ENCODE measurements at regions not wholly inside any gene's neighbourhood (a gene's known extent, or its start where the extent isn't known, plus 50 kb on each side); places are given as distances from the start of the nearest gene placed in this dataset.
A peak's percentile ranks its signal among the peaks of the same experiment; 100 is the strongest.

DNA sequence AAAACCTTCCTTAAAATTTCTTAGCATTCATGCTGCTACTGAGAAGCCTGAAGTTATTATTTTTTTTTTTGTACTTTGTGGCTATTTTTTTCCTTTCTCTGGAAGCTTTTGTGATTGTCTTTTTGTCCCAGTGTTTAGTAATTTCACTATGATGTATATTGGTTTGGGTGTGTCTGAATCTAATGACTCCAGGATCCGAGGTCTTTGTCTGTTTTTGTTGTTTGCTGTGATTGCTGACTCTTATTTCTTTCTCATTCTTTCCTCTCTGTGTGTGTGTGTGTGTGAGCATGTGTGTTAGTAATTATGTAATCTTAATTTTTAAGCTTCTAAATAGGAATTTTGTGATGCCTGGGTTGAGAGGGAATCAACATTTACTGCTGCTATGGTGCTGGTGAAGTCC, 152.0 kb downstream of the RAP2B start:
- no peak for DNase-seq

DNA sequence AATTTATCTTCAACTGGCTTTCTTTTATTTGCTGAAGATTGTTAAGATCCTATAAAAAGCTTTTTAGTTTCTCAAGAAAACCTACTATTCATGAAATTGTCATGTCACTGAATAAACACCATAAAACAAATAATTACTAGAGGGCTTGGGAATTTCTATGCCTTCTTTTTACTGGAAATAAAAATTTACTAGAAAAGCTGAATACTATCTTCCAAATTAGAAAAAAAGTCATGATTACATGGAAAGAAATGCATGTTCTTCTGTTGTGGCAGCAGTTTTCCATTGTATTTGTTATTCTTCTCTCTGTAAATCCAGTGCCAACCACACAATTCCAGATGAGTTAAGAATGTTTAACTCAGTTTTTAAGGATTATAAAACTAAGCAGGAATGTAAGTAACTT, 153.8 kb downstream of the RAP2B start:
- no peak for DNase-seq

GRCh38 chr3:153319705-153320554, 157.9 kb downstream of the RAP2B start:
- DNase-seq, result no peak

DNA sequence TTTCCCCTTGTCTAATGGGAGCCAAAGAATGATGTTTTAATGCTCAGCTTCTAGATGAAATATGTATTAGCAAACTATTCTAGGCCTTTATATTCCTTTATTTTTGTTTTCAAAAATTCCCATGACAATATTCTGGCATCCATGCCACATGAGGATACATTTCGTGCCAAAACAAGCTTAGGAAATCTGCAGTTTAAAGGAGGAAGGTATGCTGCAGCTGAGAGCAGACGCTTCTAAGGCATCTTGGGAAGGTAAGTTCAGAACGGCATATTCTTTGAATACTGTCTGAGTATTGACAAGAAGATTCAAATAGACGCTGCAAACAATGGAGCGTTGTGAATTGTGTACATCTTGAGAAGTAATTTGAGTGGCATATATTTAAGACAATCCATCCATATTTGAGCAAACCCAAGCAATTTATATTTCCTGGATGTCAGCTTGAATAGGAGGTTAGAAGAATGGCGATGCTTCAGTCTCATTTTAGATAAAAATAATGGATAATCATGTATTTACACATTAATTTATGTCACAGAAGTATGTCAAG, 158.6 kb downstream of the RAP2B start:
- no peak for DNase-seq

GRCh38 chr3:153328690-153329089, 166.7 kb downstream of the RAP2B start:
- DNase-seq, result no peak

GRCh38 chr3:153330901-153331300, 168.9 kb downstream of the RAP2B start:
- DNase-seq, result no peak

- DNase-seq, result no peak
These were observed 169.7 kb downstream of the RAP2B start for GRCh38 chr3:153331676-153332075.

- DNase-seq, result no peak
These were observed 172.5 kb downstream of the RAP2B start for GRCh38 chr3:153334558-153334957.

DNA sequence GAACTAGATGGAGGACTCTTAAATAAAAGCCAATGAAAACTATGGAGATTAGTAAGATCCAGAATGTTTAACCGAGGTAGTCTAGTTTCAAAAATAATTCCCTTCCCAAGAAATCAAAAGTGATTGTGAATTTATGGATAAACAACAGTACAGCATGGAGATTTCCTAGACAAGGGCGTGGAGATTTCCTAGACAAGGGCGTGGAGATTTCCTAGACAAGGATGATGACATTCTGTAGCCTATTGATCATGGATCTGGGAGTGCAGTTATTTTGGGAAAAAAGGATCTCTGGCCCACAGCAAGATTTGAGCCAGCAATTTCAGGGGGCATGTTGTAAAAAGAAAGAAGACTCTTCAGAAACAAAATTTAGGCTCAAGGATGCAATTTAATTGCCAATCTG, 175.3 kb downstream of the RAP2B start:
- DNase-seq, result no peak

GRCh38 chr3:153338487-153338886, 176.5 kb downstream of the RAP2B start:
- peak; percentile 22 for DNase-seq

DNA sequence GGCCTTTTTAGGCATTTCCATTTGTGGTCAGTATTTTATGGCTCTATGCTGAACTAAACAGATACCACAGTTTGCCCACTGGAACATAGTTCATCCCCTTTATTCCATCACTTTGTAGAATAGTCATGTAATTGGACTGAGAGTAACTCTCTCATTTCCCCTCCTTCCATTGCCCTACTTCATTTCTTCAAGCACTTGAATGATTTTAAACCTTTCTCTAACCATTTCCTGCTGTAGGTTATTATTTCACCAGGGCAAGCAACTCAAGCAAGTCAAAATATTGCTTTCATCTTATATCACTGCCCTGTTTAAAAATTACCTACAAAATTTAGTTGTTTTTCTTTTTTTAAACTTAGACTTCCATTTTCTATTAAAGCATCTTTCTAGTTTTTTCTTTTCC, 177.0 kb downstream of the RAP2B start:
- DNase-seq, result no peak

GRCh38 chr3:153343988-153344782, 182.2 kb downstream of the RAP2B start:
- no peak for DNase-seq

- DNase-seq, result no peak
These were observed 186.6 kb downstream of the RAP2B start for GRCh38 chr3:153348457-153349107.

DNA sequence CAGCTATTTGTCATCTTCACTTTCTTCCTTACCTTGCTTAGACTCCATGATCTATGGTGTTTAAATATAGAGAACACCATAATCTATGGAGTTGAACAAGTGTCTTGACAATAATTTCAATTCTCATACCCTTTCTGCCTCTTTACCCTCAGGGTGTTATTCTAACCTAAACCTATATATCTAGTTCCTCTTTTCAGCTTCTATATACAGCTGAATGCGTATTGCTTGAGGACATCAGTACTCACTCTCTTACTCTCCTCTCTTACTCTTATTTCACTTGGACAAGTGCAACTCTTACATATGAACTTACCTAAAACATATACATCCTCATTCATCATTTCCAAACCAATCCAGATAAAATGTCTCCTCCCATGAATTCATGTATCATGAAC, 187.1 kb downstream of the RAP2B start:
- no peak for DNase-seq

GRCh38 chr3:153350420-153350819, 188.4 kb downstream of the RAP2B start:
- no peak for DNase-seq

GRCh38 chr3:153354641-153355040, 192.6 kb downstream of the RAP2B start:
- no peak for DNase-seq

- DNase-seq, result no peak
These were observed 193.5 kb downstream of the RAP2B start for GRCh38 chr3:153355559-153355958.

GRCh38 chr3:153356908-153357307, 194.9 kb downstream of the RAP2B start:
- no peak for DNase-seq

DNA sequence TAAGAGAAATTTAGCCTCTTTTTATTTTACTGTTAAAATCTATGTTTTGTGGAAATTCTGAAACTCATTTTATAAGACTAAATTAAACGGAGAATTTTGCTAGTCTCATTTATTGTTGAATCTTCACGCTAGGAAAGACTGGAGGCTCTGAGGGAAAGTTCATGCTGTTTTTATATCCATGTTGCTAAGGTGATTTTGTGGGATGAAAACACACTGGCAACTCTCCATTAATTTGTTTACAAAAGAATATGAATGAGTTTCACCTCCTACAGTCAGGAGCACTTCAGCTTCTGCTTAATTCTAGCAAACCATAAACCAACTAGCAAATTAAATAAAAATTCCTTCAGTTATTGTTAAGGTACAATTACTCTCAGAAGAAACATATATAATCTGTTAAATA, 195.4 kb downstream of the RAP2B start:
- DNase-seq, result peak; percentile 2

DNA sequence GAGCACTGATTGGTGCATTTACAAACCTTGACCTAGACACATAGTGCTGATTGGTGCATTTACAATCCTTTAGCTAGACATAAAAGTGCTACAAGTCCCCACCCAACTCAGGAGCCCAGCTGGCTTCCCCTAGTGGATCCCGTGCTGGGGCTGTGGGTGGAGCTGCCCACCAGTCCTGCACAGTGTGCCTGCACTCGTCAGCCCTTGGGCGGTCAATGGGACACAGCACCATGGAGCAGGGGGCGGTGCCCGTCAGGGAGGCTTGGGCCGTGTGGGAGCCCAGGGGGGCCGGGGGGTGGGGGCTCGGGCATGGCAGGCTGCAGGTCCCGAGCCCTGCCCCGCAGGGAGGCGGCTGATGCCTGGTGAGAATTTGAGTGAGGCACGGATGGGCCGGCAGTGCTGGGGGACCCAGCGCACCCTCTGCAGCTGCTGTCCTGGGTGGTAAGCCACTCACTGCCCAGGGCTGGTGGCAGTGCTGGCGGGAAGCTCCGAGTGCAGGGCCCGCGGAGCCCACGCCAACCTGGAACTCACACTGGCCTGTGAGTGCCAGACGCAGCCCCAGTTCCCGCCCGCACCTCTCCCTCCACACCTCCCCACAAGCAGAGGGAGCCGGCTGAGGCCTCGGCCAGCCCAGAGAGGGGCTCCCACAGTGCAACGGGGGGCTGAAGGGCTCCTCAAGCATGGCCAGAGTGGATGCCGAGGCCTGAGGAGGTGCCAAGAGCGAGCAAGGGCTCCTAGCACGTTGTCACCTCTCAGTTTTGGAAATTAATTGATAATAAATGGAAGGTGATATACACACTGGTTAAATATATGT, 207.7 kb downstream of the RAP2B start:
- DNase-seq, result no peak

- DNase-seq, result no peak
These were observed 208.7 kb downstream of the RAP2B start for GRCh38 chr3:153370680-153371079.

- no peak for DNase-seq
These were observed 210.3 kb downstream of the RAP2B start for GRCh38 chr3:153372326-153372725.
